Progenitor cell of endocrine pancreas (in vitro differentiated cells): ENCODE measurements at regions not wholly inside any gene's neighbourhood (a gene's known extent, or its start where the extent isn't known, plus 50 kb on each side); places are given as distances from the start of the nearest gene placed in this dataset.

Source experiments
- DNase-seq: peaks from one replicate; pipeline ENCODE4 v3.0.0; 2021; ENCODE audit warnings: low spot score; ENCODE audit not compliant: unreplicated experiment
- H3K27ac Mint-ChIP-seq: 2 replicates; pipeline ENCODE4 v1.8.0; 2021; ENCODE audit warnings: mild to moderate bottlenecking, moderate library complexity, mixed read lengths
- H3K27me3 Mint-ChIP-seq: 2 replicates; pipeline ENCODE4 v1.8.0; 2021; ENCODE audit warnings: mixed read lengths
- H3K36me3 Mint-ChIP-seq: 2 replicates; pipeline ENCODE4 v1.8.0; 2022; ENCODE audit warnings: mixed read lengths; ENCODE audit not compliant: insufficient read depth
- H3K4me1 Mint-ChIP-seq: 2 replicates; pipeline ENCODE4 v1.8.0; 2021; ENCODE audit warnings: low read depth, mixed read lengths
- H3K4me3 Mint-ChIP-seq: 2 replicates; pipeline ENCODE4 v1.8.0; 2021; ENCODE audit warnings: low read depth, mild to moderate bottlenecking, moderate library complexity, mixed read lengths
- H3K9me3 Mint-ChIP-seq: 2 replicates; pipeline ENCODE4 v1.8.0; 2021; ENCODE audit warnings: low read depth, mixed read lengths
- TF ChIP-seq, protein P1 (sequence below): fragments of 200-600 bp; sonication (generic); IDR thresholded peaks from one replicate; pipeline ENCODE4 v1.5.0; 2021; ENCODE audit warnings: antibody characterized with exemption, mild to moderate bottlenecking; ENCODE audit not compliant: unreplicated experiment

GRCh38 chr6:158908606-158909005 lies 89.4 kb upstream of the EZR start:
- Mint-ChIP-seq H3K4me1 (peaks cover 30% of the 10 kb centered on the region), H3K27me3 (no peaks in the 10 kb centered on the region), H3K27ac (no peak overlapping the region), H3K4me3 (no peak overlapping the region), H3K9me3 (peaks cover 19% of the 10 kb centered on the region), H3K36me3 (peaks cover 11% of the 10 kb centered on the region)
- TF ChIP-seq, protein P1, sequence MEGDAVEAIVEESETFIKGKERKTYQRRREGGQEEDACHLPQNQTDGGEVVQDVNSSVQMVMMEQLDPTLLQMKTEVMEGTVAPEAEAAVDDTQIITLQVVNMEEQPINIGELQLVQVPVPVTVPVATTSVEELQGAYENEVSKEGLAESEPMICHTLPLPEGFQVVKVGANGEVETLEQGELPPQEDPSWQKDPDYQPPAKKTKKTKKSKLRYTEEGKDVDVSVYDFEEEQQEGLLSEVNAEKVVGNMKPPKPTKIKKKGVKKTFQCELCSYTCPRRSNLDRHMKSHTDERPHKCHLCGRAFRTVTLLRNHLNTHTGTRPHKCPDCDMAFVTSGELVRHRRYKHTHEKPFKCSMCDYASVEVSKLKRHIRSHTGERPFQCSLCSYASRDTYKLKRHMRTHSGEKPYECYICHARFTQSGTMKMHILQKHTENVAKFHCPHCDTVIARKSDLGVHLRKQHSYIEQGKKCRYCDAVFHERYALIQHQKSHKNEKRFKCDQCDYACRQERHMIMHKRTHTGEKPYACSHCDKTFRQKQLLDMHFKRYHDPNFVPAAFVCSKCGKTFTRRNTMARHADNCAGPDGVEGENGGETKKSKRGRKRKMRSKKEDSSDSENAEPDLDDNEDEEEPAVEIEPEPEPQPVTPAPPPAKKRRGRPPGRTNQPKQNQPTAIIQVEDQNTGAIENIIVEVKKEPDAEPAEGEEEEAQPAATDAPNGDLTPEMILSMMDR = no peak
- DNase-seq = no peak

DNA sequence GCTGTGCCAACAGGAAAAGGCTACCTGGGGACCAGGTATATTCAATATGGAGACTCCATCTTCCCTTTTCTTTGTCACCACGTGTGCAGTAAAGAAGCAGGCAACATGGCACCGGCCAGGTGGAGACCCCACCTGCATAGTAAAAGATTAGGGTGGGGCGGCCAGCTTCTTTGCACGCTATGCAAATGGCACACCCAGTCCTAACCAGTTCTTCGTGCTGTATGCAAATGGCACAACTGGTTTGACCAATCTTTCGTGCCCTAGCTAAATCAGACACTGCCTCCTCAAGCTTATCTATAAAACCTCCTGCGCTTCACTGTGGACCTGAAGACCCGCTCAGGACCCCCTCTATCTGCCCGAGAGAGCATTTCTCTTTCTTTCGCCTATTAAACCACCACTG lies 88.8 kb upstream of the EZR start:
- TF ChIP-seq, protein P1 = no peak
- no peak for DNase-seq
- H3K27me3 Mint-ChIP-seq = no peaks in the 10 kb centered on the region
- peaks cover 30% of the 10 kb centered on the region for H3K4me1 Mint-ChIP-seq
- H3K4me3 Mint-ChIP-seq = no peak overlapping the region
- H3K36me3 Mint-ChIP-seq = peaks cover 11% of the 10 kb centered on the region
- peaks cover 19% of the 10 kb centered on the region for H3K9me3 Mint-ChIP-seq
- no peak overlapping the region for H3K27ac Mint-ChIP-seq

GRCh38 chr6:158906926-158907325 lies 87.8 kb upstream of the EZR start:
- no peak for DNase-seq
- Mint-ChIP-seq H3K9me3 (peaks cover 19% of the 10 kb centered on the region), H3K4me3 (no peak overlapping the region), H3K27ac (no peak overlapping the region), H3K4me1 (peaks cover 23% of the 10 kb centered on the region), H3K36me3 (peaks cover 11% of the 10 kb centered on the region), H3K27me3 (no peaks in the 10 kb centered on the region)
- TF ChIP-seq, protein P1 = no peak

GRCh38 chr6:158905277-158905676 lies 86.1 kb upstream of the EZR start:
- peaks cover 11% of the 10 kb centered on the region for H3K36me3 Mint-ChIP-seq
- TF ChIP-seq, protein P1 = no peak
- no peak for DNase-seq

DNA sequence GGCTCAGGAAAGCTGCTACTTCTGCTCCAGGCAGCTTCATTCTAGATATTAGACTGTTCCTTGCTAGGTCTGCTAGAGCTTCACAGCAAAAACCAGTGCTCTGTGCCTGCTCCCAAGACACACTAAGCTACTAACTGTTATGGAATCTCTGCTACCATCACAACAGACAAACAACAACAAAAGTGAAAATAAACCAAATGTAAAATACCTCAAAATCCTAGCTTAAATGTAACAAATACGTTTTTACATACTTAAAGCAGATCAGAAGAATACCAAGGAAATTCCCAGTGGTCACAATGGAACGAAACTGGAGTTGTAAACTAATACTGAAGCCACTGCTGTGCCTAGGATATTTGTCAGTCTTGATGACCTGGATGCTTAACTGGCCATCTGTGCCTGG lies 84.6 kb upstream of the EZR start:
- H3K36me3 Mint-ChIP-seq = peaks cover 10% of the 10 kb centered on the region
- peaks cover 19% of the 10 kb centered on the region for H3K9me3 Mint-ChIP-seq
- TF ChIP-seq, protein P1 = no peak
- peaks cover 5% of the 10 kb centered on the region for H3K4me1 Mint-ChIP-seq
- H3K27ac Mint-ChIP-seq = no peak overlapping the region
- H3K4me3 Mint-ChIP-seq = no peak overlapping the region
- no peaks in the 10 kb centered on the region for H3K27me3 Mint-ChIP-seq
- no peak for DNase-seq

More at GRCh38 chr6:158905277-158905676, 86.1 kb upstream of the EZR start:
- no peak overlapping the region for H3K4me3 Mint-ChIP-seq
- peaks cover 9% of the 10 kb centered on the region for H3K4me1 Mint-ChIP-seq
- H3K27me3 Mint-ChIP-seq = no peaks in the 10 kb centered on the region
- peaks cover 19% of the 10 kb centered on the region for H3K9me3 Mint-ChIP-seq
- H3K27ac Mint-ChIP-seq = no peak overlapping the region
